Adrenal gland (tissue), 9 donors: ENCODE measurements at regions not wholly inside any gene's neighbourhood (a gene's known extent, or its start where the extent isn't known, plus 50 kb on each side); places are given as distances from the start of the nearest gene placed in this dataset.

Experiments used
- DNase-seq, 7 donors: peaks; one replicate each; pipeline ENCODE4 v3.0.0-alpha.2; 2019 to 2020
- H3K27ac ChIP-seq, 5 donors: fragments of 200-600 bp; sonication (generic) in 4 of 5; 1 replicate in 3 of 5; 2 replicates in 2 of 5; pipeline versions ENCODE4 v1.5.1 to v1.8.0; 2016 to 2020; ENCODE audit warnings: mild to moderate bottlenecking in 1 of 5
- H3K27me3 ChIP-seq: fragments of 200-600 bp; 2 replicates; pipeline ENCODE4 v1.8.0; 2021
- H3K36me3 ChIP-seq, 2 donors: fragments of 200-600 bp; replicated peaks in 1 of 2; 1 replicate in 1 of 2; 2 replicates in 1 of 2; pipeline versions ENCODE4 v1.5.1 to v1.8.0; 2018 to 2022
- H3K4me1 ChIP-seq, 2 donors: fragments of 200-600 bp; replicated peaks in 1 of 2; 1 replicate in 1 of 2; 2 replicates in 1 of 2; pipeline versions ENCODE4 v1.5.1 to v1.8.0; 2018 to 2021
- H3K4me3 ChIP-seq, 4 donors: fragments of 200-600 bp; sonication (generic) in 3 of 4; one replicate each; pipeline ENCODE4 v1.5.1; 2016 to 2018
- H3K9me3 ChIP-seq, 3 donors: fragments of 200-600 bp; sonication (generic) in 1 of 3; replicated peaks in 1 of 3; 1 replicate in 2 of 3; 2 replicates in 1 of 3; pipeline versions ENCODE4 v1.5.1 to v1.8.0; 2016 to 2021
- POLR2A ChIP-seq, 2 donors: fragments of 450-650 bp; IDR thresholded peaks; one replicate each; pipeline ENCODE4 v1.6.1; 2017; ENCODE audit warnings: antibody characterized with exemption in 2 of 2, mild to moderate bottlenecking in 2 of 2, moderate library complexity in 1 of 2
- WGBS, 4 donors: extraction: QIAGEN DNeasy Blood & Tissue Kit in 2 of 4; methylation state at CpG; one replicate each; pipeline versions ENCODE4 v1.1.5 to v1.1.7; 2013 to 2017; 5-methylcytosine and 5-hydroxymethylcytosine counted together
- intact Hi-C, 2 donors: fragments of 100-400 bp; cut with DNase I; formaldehyde crosslinking; loops; one replicate each; pipeline versions ENCODE4 v1.14.1 to v1.15.0; 2022 to 2023
- TF ChIP-seq, protein P1 (sequence below), 6 experiments: fragments of 450-650 bp in 4 of 6; fragments of 200-600 bp in 2 of 6; sonication (generic) in 1 of 6; IDR thresholded peaks; 1 replicate in 5 of 6; 2 replicates in 1 of 6; pipeline versions ENCODE4 v1.5.1 to v1.8.0; 2016 to 2021; ENCODE audit warnings: antibody characterized with exemption in 6 of 6, mild to moderate bottlenecking in 2 of 6, moderate library complexity in 1 of 6
- donor health status: healthy with polysubstance abuse.
- donor health status: Bipolar disorder and iron deficiency.
- donor health status: DM: yes; HTN: yes; CAD: no.
- donor health status: DM: no; HTN: no; CAD: no.
- donor health status: DM: no; HTN: no; CAD: no.

DNA sequence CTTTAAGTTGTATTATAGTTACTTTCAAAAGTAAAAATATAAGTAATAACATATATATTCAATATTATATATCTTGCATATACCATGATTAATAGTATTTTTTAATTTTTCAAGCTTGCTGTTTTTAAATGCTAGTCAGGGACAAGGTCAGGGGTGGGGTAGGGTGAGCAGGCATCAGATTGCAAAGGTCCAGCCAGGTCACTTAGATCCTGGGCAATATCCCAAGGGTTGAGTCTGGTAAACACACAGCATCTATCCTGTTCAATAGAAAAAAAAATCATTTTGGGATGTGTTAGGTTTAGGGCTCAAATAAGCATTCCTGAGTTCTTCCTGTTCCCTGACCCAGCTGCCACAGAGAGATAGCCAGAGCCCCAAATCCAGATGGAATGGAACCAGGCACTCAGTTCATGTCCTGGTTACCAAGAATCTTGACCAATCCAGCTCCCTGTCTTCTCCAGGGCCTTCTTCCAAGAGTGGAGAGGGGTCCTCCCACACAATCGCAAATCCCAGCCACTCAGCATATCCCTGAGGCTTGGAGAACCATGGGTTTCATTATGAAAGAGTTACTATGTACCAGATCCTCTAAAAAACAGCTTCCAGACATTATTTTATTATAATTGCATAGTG is 134.9 kb upstream of the TOP1 start:
- WGBS, 4 donors = 52 to 64% (median 55%) methylated on average over 1 of the region's 1 CpG
- DNase-seq = peak in 5 of 7 donors; percentile 23 to 58 (median 45)
- Histone ChIP-seq H3K4me3 (no peak overlapping the region), H3K4me1 (peaks cover 7 to 17% of the 10 kb centered on the region in 2 donors), H3K27ac (no peak overlapping the region), H3K36me3 (no peaks in the 10 kb centered on the region), H3K27me3 (no peaks in the 10 kb centered on the region), H3K9me3 (no peaks in the 10 kb centered on the region)
- TF ChIP-seq, protein P1, sequence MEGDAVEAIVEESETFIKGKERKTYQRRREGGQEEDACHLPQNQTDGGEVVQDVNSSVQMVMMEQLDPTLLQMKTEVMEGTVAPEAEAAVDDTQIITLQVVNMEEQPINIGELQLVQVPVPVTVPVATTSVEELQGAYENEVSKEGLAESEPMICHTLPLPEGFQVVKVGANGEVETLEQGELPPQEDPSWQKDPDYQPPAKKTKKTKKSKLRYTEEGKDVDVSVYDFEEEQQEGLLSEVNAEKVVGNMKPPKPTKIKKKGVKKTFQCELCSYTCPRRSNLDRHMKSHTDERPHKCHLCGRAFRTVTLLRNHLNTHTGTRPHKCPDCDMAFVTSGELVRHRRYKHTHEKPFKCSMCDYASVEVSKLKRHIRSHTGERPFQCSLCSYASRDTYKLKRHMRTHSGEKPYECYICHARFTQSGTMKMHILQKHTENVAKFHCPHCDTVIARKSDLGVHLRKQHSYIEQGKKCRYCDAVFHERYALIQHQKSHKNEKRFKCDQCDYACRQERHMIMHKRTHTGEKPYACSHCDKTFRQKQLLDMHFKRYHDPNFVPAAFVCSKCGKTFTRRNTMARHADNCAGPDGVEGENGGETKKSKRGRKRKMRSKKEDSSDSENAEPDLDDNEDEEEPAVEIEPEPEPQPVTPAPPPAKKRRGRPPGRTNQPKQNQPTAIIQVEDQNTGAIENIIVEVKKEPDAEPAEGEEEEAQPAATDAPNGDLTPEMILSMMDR (IDR thresholded peaks at IDR 0.05) = no peak
- TF ChIP-seq POLR2A (IDR thresholded peaks at IDR 0.05) = no peak
- intact Hi-C loops = no loop called here

DNA sequence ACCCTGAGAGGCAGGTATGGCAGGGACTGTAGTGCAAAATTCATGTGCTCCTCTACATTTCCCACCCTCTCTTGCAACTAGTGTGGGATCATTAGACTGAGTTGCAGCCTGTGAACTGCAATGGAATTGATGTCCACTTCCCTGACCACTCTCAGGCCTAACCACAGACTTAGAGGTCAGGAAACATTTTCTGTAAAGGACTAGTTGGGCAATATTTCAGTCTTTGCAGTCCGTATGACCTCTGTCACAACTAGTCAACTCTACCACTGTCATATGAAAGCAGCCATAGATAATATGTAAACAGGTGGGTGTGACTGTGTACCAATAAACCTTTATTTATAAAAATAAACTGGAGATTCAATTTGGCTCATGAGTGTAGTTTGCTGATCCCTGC is 134.4 kb upstream of the TOP1 start:
- no peak for TF ChIP-seq POLR2A (IDR thresholded peaks at IDR 0.05)
- TF ChIP-seq, protein P1 (IDR thresholded peaks at IDR 0.05) = no peak
- 72 to 85% (median 77%) methylated on average over 1 of the region's 1 CpG for WGBS, 4 donors
- no peak overlapping the region for H3K27ac ChIP-seq

DNA sequence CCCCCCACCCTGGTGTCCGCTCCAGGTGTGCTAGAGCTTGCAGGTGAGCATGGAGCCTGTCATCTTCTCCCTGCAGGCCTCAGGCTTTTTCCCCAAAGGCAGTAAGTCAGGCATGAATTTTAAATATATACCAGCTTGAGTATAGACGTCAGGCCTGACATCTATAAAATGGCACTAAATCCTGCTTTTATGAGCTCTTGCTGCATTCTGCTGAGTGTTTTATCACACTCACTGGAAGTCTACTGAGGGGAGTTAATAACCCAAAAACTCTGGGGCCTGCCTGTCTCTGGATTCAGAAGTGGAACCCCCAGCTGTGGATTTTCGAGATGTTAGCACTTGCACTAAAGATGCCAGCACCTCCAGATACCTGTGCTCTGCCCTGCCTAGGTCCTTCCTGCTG is 133.4 kb upstream of the TOP1 start:
- H3K36me3 ChIP-seq = no peaks in the 10 kb centered on the region
- no peak overlapping the region for H3K4me3 ChIP-seq
- 36 to 65% (median 51%) methylated on average over 2 to 3 of the region's 3 CpGs for WGBS, 4 donors
- TF ChIP-seq, protein P1 (IDR thresholded peaks at IDR 0.05) = no peak
- TF ChIP-seq POLR2A (IDR thresholded peaks at IDR 0.05) = no peak
- H3K27ac ChIP-seq = no peak overlapping the region
- DNase-seq = no peak
- H3K4me1 ChIP-seq = peaks cover 7 to 17% of the 10 kb centered on the region in 2 donors
- no peaks in the 10 kb centered on the region for H3K9me3 ChIP-seq
- intact Hi-C loops = no loop called here
- no peaks in the 10 kb centered on the region for H3K27me3 ChIP-seq

More for the DNA sequence above, 134.4 kb upstream of the TOP1 start:
- no peak overlapping the region for H3K4me3 ChIP-seq
- H3K27me3 ChIP-seq = no peaks in the 10 kb centered on the region
- intact Hi-C loops = no loop called here
- H3K9me3 ChIP-seq = no peaks in the 10 kb centered on the region
- H3K4me1 ChIP-seq = peaks cover 7 to 17% of the 10 kb centered on the region in 2 donors
- no peak for DNase-seq
- no peaks in the 10 kb centered on the region for H3K36me3 ChIP-seq

DNA sequence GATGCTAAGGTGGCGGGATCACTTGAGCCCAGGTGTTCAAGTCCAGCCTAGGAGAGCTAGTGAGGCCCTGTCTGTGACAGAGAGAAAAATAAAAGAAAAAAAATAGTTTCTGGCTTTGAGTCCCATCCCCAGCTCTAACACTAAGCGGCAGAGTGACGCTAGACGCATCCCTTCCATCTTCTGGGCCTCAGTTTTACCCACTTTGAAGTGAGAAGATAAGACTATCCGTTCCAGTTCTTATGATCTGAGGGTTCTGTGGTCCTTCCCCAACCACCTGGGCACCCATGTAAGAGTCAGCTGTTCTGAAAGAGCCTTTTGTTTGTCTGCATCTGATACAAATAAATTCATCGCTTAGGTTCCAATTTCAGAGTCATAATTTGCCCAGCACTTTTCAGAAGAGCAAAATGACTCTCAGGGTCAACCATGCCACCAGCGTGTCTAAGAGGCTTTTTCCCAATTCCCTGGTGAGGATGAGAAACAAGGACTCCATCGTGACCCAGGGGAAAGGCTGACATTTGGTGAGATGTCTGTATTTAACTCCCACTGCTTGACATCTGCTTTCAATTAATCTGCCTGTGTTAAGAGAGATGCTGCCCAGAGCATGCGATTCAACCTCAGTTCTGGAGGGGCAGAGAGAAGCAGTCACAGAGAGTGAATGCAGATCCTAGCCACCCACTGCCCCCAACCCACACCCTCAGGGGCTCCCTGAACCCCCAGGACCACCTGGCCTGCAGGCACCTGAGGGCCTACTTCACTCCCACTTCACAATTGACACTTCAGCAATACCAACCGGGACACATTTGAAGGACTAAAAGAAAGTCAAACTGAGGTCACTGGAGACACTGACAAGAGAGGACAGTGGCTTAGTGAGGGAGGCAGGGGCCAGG is 131.6 kb upstream of the TOP1 start:
- intact Hi-C loops = no loop called here
- TF ChIP-seq, protein P1 (IDR thresholded peaks at IDR 0.05) = no peak
- TF ChIP-seq POLR2A (IDR thresholded peaks at IDR 0.05) = no peak
- 81 to 87% (median 83%) methylated on average over 10 of the region's 10 CpGs for whole genome bisulfite sequencing, 4 donors
- H3K4me1 ChIP-seq = peaks cover 7 to 17% of the 10 kb centered on the region in 2 donors
- no peak overlapping the region for H3K27ac ChIP-seq
- DNase-seq = no peak
- no peaks in the 10 kb centered on the region for H3K9me3 ChIP-seq
- no peaks in the 10 kb centered on the region for H3K36me3 ChIP-seq
- H3K27me3 ChIP-seq = no peaks in the 10 kb centered on the region
- H3K4me3 ChIP-seq = no peak overlapping the region
